Neutrophil (primary cell): ENCODE measurements at regions not wholly inside any gene's neighbourhood (a gene's known extent, or its start where the extent isn't known, plus 50 kb on each side); places are given as distances from the start of the nearest gene placed in this dataset.
A peak's percentile ranks its signal among the peaks of the same experiment; 100 is the strongest.

Source experiments
- H3K27ac ChIP-seq: fragments of 200-600 bp; sonication (generic); 2 replicates; pipeline ENCODE4 v1.5.1; 2016; ENCODE audit warnings: mild to moderate bottlenecking, moderate library complexity
- H3K27me3 ChIP-seq: fragments of 200-600 bp; sonication (generic); 2 replicates; pipeline ENCODE4 v1.6.0; 2016; ENCODE audit warnings: mild to moderate bottlenecking
- H3K36me3 ChIP-seq: fragments of 200-600 bp; sonication (generic); 2 replicates; pipeline ENCODE4 v1.5.1; 2017
- H3K4me1 ChIP-seq, 2 experiments: fragments of 200-600 bp in 1 of 2; sonication (generic) in 1 of 2; 1 replicate in 1 of 2; 2 replicates in 1 of 2; pipeline versions ENCODE4 v1.5.1 to v1.6.1; 2013 to 2016; ENCODE audit warnings: low read depth in 1 of 2, low read length in 1 of 2, mild to moderate bottlenecking in 1 of 2, moderate library complexity in 1 of 2; ENCODE audit not compliant: control insufficient read depth in 1 of 2, insufficient read depth in 1 of 2
- H3K4me3 ChIP-seq, 2 experiments: fragments of 200-600 bp in 1 of 2; sonication (generic) in 1 of 2; 1 replicate in 1 of 2; 2 replicates in 1 of 2; pipeline ENCODE4 v1.5.1; 2013 to 2016; ENCODE audit warnings: low read depth in 1 of 2, low read length in 1 of 2, mild to moderate bottlenecking in 1 of 2, moderate library complexity in 1 of 2
- H3K9me3 ChIP-seq: fragments of 200-600 bp; sonication (generic); 2 replicates; pipeline ENCODE4 v1.5.1; 2016
- TF ChIP-seq, protein P1 (sequence below): fragments of 200-600 bp; sonication (generic); IDR thresholded peaks from 2 replicates; pipeline ENCODE4 v1.5.1; 2016; ENCODE audit warnings: antibody characterized with exemption

DNA sequence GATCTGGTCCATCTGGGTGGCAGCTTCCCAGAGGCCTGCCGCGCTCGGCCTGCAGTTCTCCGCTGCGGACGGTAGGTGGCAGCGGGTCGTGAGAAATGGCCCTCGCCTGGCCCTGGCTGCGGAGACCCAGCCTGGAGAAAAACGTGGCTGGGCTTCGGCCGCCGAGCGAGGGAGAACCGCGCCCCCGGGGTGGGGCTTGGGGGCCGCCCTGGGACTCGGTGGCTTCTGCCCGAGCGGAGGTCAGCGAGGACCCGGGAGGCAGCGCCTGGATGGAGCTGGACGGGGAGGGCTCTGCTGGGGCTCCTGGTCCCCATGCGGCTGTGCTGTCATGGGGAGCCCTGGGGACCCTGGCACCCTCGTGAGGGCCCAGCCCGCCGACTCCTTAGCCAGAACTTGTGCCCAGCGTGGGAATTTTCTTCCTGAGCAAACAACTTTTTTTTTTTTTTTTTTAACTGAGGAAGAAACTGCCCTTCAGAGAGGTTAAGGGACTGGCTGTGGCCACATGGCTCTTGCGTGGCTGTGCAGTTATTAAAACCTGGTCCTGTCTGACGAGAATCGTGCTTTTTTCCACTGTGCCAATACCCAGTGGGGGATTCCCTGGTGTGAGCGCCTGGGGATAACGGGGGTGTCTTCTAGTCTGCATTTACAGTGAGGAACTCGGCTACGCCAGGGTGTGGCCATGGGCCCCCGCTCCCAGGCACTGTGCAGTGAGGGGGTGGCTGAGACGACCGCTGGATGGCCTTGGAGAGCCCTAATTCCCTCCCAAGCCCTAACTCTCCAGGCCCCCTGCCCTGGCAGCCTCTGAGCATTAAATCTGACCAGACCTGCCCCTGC is 535.6 kb downstream of the INSC start:
- peaks cover 52% of the 10 kb centered on the region for H3K27me3 ChIP-seq

DNA sequence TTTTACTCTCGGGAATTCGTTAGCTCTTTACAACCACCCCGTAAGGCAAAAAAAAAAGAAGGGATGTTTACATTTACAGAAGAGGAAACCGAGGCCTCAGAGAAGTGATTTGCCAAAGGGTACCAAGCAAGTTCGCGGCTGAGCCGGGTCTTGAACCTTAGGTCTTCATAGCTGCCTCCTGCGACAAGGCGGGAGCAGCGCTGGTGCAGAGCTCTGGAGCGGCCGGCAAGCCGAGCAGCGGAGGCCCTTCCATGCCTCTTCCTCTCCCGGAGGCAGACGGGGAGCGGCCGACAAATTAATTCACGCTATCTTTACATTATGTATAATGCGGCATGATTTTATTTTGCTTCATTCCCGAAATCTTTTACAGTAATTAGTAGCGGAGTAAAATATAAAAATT is 536.3 kb downstream of the INSC start:
- no peak overlapping the region for H3K4me3 ChIP-seq
- no peaks in the 10 kb centered on the region for H3K9me3 ChIP-seq
- H3K4me1 ChIP-seq = peaks cover 17 to 28% of the 10 kb centered on the region in 2 experiments
- no peaks in the 10 kb centered on the region for H3K36me3 ChIP-seq
- H3K27me3 ChIP-seq = peaks cover 59% of the 10 kb centered on the region
- H3K27ac ChIP-seq = no peak overlapping the region
- TF ChIP-seq, protein P1, sequence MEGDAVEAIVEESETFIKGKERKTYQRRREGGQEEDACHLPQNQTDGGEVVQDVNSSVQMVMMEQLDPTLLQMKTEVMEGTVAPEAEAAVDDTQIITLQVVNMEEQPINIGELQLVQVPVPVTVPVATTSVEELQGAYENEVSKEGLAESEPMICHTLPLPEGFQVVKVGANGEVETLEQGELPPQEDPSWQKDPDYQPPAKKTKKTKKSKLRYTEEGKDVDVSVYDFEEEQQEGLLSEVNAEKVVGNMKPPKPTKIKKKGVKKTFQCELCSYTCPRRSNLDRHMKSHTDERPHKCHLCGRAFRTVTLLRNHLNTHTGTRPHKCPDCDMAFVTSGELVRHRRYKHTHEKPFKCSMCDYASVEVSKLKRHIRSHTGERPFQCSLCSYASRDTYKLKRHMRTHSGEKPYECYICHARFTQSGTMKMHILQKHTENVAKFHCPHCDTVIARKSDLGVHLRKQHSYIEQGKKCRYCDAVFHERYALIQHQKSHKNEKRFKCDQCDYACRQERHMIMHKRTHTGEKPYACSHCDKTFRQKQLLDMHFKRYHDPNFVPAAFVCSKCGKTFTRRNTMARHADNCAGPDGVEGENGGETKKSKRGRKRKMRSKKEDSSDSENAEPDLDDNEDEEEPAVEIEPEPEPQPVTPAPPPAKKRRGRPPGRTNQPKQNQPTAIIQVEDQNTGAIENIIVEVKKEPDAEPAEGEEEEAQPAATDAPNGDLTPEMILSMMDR = no peak

More for the DNA sequence above, 535.6 kb downstream of the INSC start:
- Histone ChIP-seq H3K27ac (peak overlapping the region; percentile 51), H3K4me3 (peak overlapping the region; percentile 60 to 67), H3K9me3 (no peaks in the 10 kb centered on the region), H3K4me1 (peaks cover 17 to 28% of the 10 kb centered on the region in 2 experiments), H3K36me3 (no peaks in the 10 kb centered on the region)
- TF ChIP-seq, protein P1 = peak; percentile 96

DNA sequence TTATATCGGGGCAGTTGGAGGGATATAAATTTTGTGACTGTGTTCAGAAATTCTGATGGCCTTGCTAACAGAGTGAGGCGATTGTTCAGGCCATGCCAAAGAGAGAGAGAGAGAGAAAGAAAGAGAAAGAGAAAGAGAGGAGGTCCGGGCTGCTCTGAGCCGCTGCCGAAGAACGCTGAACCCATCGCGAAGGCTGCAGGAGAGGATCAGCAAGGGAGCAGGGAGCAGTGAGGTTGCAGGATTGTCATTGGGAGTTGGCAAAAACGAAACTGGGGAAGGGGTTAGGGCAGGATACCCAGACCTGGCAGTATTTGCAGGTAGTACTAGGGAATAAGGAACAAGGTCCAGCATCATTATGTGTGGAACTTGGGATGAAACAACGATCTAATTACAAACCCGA is 537.1 kb downstream of the INSC start:
- peaks cover 66% of the 10 kb centered on the region for H3K27me3 ChIP-seq
- H3K4me3 ChIP-seq = no peak overlapping the region
- no peaks in the 10 kb centered on the region for H3K9me3 ChIP-seq
- peaks cover 17 to 28% of the 10 kb centered on the region in 2 experiments for H3K4me1 ChIP-seq
- no peak overlapping the region for H3K27ac ChIP-seq
- no peaks in the 10 kb centered on the region for H3K36me3 ChIP-seq
- TF ChIP-seq, protein P1 = no peak

DNA sequence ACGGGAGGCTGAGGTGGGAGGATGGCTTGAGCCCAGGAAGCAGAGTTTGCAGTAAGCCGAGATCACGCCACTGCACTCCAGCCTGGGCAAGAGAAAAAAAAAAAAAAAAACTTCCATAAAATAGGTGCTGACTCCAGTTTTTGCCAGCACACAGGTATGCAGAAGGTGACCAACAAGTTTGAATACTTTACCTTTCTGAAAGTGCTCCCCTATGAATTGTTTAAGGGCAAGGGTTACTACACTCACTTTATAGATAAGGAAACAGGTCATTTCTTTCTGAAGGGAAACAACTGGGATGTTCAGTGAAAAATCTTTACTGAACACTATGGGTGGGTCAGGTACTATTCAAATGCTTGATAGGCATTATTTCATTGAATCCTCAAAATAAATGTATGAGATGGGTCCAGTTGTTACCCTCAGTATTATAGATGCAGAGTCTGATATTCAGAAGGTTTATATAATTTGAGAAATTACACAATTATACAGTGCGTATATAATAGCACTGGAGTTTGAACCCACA is 538.5 kb downstream of the INSC start:
- Histone ChIP-seq H3K4me1 (peaks cover 17 to 28% of the 10 kb centered on the region in 2 experiments), H3K27me3 (peaks cover 78% of the 10 kb centered on the region), H3K27ac (no peak overlapping the region), H3K4me3 (no peak overlapping the region), H3K9me3 (no peaks in the 10 kb centered on the region), H3K36me3 (no peaks in the 10 kb centered on the region)
- TF ChIP-seq, protein P1 = no peak

DNA sequence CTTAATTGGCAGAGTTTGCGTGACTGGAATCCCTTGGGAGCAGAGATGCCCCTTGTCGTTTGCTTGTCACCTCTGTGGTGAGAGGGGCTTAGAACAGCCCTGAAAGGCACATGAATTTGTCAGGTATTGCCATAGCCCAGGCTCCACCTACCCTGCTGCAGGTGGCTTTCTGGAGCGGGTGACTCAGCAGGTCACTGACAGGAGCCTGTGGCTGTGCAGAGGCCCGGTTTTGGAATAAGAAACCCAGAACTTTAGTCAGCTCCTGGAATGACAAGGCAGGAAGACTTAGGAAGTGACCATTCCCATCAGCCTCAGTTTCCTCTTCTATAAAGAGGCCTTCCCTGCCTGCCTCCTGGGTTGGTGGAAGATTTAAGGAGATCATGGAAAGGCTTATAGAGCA is 539.7 kb downstream of the INSC start:
- Histone ChIP-seq H3K4me1 (peaks cover 17 to 26% of the 10 kb centered on the region in 2 experiments), H3K27ac (no peak overlapping the region), H3K27me3 (peaks cover 78% of the 10 kb centered on the region), H3K9me3 (no peaks in the 10 kb centered on the region), H3K4me3 (no peak overlapping the region), H3K36me3 (no peaks in the 10 kb centered on the region)
- TF ChIP-seq, protein P1 = no peak
